ENCODE measurements at regions not wholly inside any gene's neighbourhood (a gene's known extent, or its start where the extent isn't known, plus 50 kb on each side); places are given as distances from the start of the nearest gene placed in this dataset.

DNA sequence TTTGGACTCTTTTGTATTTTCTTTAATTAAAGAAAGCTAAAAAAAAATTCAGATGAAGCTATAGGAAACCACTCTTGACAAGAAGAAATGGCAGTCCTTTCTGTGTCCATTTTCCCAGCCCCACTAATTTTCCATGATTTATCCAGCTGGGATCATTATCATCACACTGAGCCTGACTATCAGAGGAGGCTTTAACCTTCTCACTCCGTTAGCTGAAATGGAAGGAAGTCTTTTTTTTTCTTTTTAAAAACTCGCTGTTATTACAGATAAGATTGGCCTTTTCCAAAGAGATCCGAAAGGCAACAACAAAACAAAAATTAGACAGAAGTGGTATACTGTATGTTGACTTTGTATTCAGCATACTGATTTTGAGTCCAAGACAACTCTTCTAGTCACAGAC is 366.2 kb upstream of the ROPN1 start:
- H3K9me3 ChIP-seq (ENCODE audit: control insufficient read depth, insufficient read depth, low read depth, low read length), result no peaks in the 10 kb centered on the region
- TF ChIP-seq POLR2AphosphoS5 (IDR thresholded peaks at IDR 0.05; ENCODE audit: low read depth, low read length) (no peak), TCF7L2 (IDR thresholded peaks at IDR 0.05; ENCODE audit: low read depth, low read length) (no peak), SIN3A (IDR thresholded peaks at IDR 0.05; ENCODE audit: borderline replicate concordance, insufficient read depth, low read depth, low read length) (no peak)
- TF ChIP-seq, protein P1, sequence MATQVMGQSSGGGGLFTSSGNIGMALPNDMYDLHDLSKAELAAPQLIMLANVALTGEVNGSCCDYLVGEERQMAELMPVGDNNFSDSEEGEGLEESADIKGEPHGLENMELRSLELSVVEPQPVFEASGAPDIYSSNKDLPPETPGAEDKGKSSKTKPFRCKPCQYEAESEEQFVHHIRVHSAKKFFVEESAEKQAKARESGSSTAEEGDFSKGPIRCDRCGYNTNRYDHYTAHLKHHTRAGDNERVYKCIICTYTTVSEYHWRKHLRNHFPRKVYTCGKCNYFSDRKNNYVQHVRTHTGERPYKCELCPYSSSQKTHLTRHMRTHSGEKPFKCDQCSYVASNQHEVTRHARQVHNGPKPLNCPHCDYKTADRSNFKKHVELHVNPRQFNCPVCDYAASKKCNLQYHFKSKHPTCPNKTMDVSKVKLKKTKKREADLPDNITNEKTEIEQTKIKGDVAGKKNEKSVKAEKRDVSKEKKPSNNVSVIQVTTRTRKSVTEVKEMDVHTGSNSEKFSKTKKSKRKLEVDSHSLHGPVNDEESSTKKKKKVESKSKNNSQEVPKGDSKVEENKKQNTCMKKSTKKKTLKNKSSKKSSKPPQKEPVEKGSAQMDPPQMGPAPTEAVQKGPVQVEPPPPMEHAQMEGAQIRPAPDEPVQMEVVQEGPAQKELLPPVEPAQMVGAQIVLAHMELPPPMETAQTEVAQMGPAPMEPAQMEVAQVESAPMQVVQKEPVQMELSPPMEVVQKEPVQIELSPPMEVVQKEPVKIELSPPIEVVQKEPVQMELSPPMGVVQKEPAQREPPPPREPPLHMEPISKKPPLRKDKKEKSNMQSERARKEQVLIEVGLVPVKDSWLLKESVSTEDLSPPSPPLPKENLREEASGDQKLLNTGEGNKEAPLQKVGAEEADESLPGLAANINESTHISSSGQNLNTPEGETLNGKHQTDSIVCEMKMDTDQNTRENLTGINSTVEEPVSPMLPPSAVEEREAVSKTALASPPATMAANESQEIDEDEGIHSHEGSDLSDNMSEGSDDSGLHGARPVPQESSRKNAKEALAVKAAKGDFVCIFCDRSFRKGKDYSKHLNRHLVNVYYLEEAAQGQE (IDR thresholded peaks at IDR 0.05; ENCODE audit: insufficient read depth in 1 of 2, low read depth in 2 of 2, low read length in 1 of 2), result no peak
- TF ChIP-seq, protein P2, sequence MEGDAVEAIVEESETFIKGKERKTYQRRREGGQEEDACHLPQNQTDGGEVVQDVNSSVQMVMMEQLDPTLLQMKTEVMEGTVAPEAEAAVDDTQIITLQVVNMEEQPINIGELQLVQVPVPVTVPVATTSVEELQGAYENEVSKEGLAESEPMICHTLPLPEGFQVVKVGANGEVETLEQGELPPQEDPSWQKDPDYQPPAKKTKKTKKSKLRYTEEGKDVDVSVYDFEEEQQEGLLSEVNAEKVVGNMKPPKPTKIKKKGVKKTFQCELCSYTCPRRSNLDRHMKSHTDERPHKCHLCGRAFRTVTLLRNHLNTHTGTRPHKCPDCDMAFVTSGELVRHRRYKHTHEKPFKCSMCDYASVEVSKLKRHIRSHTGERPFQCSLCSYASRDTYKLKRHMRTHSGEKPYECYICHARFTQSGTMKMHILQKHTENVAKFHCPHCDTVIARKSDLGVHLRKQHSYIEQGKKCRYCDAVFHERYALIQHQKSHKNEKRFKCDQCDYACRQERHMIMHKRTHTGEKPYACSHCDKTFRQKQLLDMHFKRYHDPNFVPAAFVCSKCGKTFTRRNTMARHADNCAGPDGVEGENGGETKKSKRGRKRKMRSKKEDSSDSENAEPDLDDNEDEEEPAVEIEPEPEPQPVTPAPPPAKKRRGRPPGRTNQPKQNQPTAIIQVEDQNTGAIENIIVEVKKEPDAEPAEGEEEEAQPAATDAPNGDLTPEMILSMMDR (IDR thresholded peaks at IDR 0.05), result no peak
- H3K27me3 ChIP-seq (ENCODE audit: control insufficient read depth, insufficient read depth, low read length), result peaks cover 12% of the 10 kb centered on the region
- in situ Hi-C loops (cut with HindIII; ENCODE audit: low pct_unique_long_range_greater_than_20kb, low sequenced_read_pairs) (no loop called here), intact Hi-C loops (cut with micrococcal nuclease; ENCODE audit: unreplicated experiment) (no loop called here)
- no peaks in the 10 kb centered on the region for H3K36me3 ChIP-seq (ENCODE audit: control insufficient read depth, insufficient read depth, low read length)
- no TSS peak for BruUV-seq (replicated peaks)
- DNase-seq (ENCODE audit: low read depth, low spot score) (no peak), ATAC-seq (no peak)
- no peak overlapping the region for H3K27ac ChIP-seq (ENCODE audit: low read length)
- H3K4me1 ChIP-seq (ENCODE audit: control insufficient read depth, insufficient read depth, low read length), result no peaks in the 10 kb centered on the region
- H3K4me3 ChIP-seq (ENCODE audit: low read depth in 2 of 2, low read length in 2 of 2), result no peak overlapping the region
- ChIA-PET POLR2A (no interaction called here), CTCF (no interaction called here)

DNA sequence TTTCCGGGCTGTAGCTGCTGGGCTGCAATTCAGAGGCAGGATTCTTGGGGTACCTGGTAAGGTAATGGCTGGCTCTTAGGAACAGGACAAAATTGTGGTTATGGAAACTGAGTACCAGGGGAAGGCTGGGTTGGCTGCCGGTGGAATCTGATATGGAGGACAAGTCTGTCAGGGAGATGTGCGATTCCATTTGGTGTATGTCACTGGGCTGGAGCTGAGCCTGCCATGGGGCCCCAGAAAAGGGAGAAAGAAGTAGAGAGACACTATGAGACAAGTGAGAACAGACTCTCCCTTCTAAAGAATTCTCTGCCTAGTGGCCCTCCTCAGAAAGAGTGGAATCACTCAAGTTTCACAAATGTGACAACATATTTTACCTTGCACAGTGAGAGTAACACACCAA is 368.2 kb upstream of the ROPN1 start:
- Histone ChIP-seq H3K36me3 (ENCODE audit: control insufficient read depth, insufficient read depth, low read length) (no peaks in the 10 kb centered on the region), H3K9me3 (ENCODE audit: control insufficient read depth, insufficient read depth, low read depth, low read length) (no peaks in the 10 kb centered on the region), H3K27ac (ENCODE audit: low read length) (no peak overlapping the region), H3K4me1 (ENCODE audit: control insufficient read depth, insufficient read depth, low read length) (no peaks in the 10 kb centered on the region), H3K4me3 (ENCODE audit: low read depth in 2 of 2, low read length in 2 of 2) (no peak overlapping the region), H3K27me3 (ENCODE audit: control insufficient read depth, insufficient read depth, low read length) (0 out of 2 replicates have a peak, but pooled peaks cover 3% of the 10 kb centered on the region)
- ChIA-PET CTCF (no interaction called here), POLR2A (no interaction called here)
- intact Hi-C loops (cut with micrococcal nuclease; ENCODE audit: unreplicated experiment) (no loop called here), in situ Hi-C loops (cut with HindIII; ENCODE audit: low pct_unique_long_range_greater_than_20kb, low sequenced_read_pairs) (no loop called here)
- TF ChIP-seq POLR2AphosphoS5 (IDR thresholded peaks at IDR 0.05; ENCODE audit: low read depth, low read length), result no peak
- TF ChIP-seq, protein P2 (IDR thresholded peaks at IDR 0.05), result no peak
- TF ChIP-seq, protein P1 (IDR thresholded peaks at IDR 0.05; ENCODE audit: insufficient read depth in 1 of 2, low read depth in 2 of 2, low read length in 1 of 2), result no peak
- no peak for TF ChIP-seq TCF7L2 (IDR thresholded peaks at IDR 0.05; ENCODE audit: low read depth, low read length)
- no peak for TF ChIP-seq SIN3A (IDR thresholded peaks at IDR 0.05; ENCODE audit: borderline replicate concordance, insufficient read depth, low read depth, low read length)
- no TSS peak for BruUV-seq (replicated peaks)
- no peak for ATAC-seq
- no peak for DNase-seq (ENCODE audit: low read depth, low spot score)
